SK-N-SH treated with all-trans-retinoic acid at 6 μM for 48 hours (cell line): ENCODE measurements at regions not wholly inside any gene's neighbourhood (a gene's known extent, or its start where the extent isn't known, plus 50 kb on each side); places are given as distances from the start of the nearest gene placed in this dataset.
"Not testable (repeated sequence)": the region's sequence is repeated elsewhere in the genome, so short reads cannot be mapped to it uniquely, and the experiment has no call there.

Experiments used
- ATAC-seq: fragments of 200-7000 bp; cut with Tn5 transposase; 3 replicates; pipeline ENCODE4 v1.9.1; 2020; ENCODE audit warnings: mild to moderate bottlenecking, moderate library complexity
- ARNTL ChIP-seq: fragments of 450-650 bp; formaldehyde crosslinking; IDR thresholded peaks from 2 replicates; pipeline ENCODE4 v1.5.0; 2020; ENCODE audit warnings: low read depth, mild to moderate bottlenecking, moderate library complexity, borderline replicate concordance
- CREB5 ChIP-seq: fragments of 250-450 bp; sonication (Bioruptor Pico); IDR thresholded peaks from 2 replicates; pipeline ENCODE4 v1.5.1; 2020; ENCODE audit warnings: low read depth, mild to moderate bottlenecking, moderate library complexity
- CSDC2 ChIP-seq: fragments of 250-450 bp; sonication (Bioruptor Pico); IDR thresholded peaks from 2 replicates; pipeline ENCODE4 v1.5.0; 2020; ENCODE audit warnings: mild to moderate bottlenecking, moderate library complexity
- CSRNP3 ChIP-seq: fragments of 250-450 bp; sonication (Bioruptor Pico); IDR thresholded peaks from 2 replicates; pipeline ENCODE4 v1.5.1; 2021; ENCODE audit warnings: mild to moderate bottlenecking, moderate library complexity
- ESRRG ChIP-seq: fragments of 250-450 bp; sonication (Bioruptor Pico); IDR thresholded peaks from 2 replicates; pipeline ENCODE4 v1.6.1; 2021; ENCODE audit warnings: mild to moderate bottlenecking
- GLIS3 ChIP-seq: fragments of 250-450 bp; sonication (Bioruptor Pico); IDR thresholded peaks from 2 replicates; pipeline ENCODE4 v1.5.0; 2020; ENCODE audit warnings: mild to moderate bottlenecking, moderate library complexity
- ISL1 ChIP-seq: fragments of 250-450 bp; sonication (Bioruptor Pico); IDR thresholded peaks from 2 replicates; pipeline ENCODE4 v2.1.2; 2022; ENCODE audit warnings: mild to moderate bottlenecking, moderate library complexity
- OSR1 ChIP-seq: fragments of 250-450 bp; sonication (Bioruptor Pico); IDR thresholded peaks from 2 replicates; pipeline ENCODE4 v1.8.0; 2022; ENCODE audit warnings: moderate library complexity, mild to moderate bottlenecking, inconsistent platforms
- PATZ1 ChIP-seq: fragments of 250-450 bp; sonication (Bioruptor Pico); IDR thresholded peaks from 2 replicates; pipeline ENCODE4 v1.8.0; 2020; ENCODE audit warnings: mild to moderate bottlenecking, moderate library complexity, borderline replicate concordance
- POU6F1 ChIP-seq: fragments of 250-450 bp; sonication (Bioruptor Pico); IDR thresholded peaks from 2 replicates; pipeline ENCODE4 v1.8.0; 2021; ENCODE audit warnings: low read depth, mild to moderate bottlenecking, moderate library complexity, borderline replicate concordance
- PPARA ChIP-seq: fragments of 250-450 bp; sonication (Bioruptor Pico); IDR thresholded peaks from 2 replicates; pipeline ENCODE4 v1.5.0; 2020; ENCODE audit warnings: mild to moderate bottlenecking, borderline replicate concordance
- RARB ChIP-seq: fragments of 250-450 bp; sonication (Bioruptor Pico); IDR thresholded peaks from 2 replicates; pipeline ENCODE4 v1.8.0; 2021; ENCODE audit warnings: mild to moderate bottlenecking, moderate library complexity
- TCF4 ChIP-seq: fragments of 250-450 bp; sonication (Bioruptor Pico); IDR thresholded peaks from 2 replicates; pipeline ENCODE4 v1.8.0; 2021; ENCODE audit warnings: mild to moderate bottlenecking, moderate library complexity, borderline replicate concordance
- TSHZ2 ChIP-seq: fragments of 250-450 bp; sonication (Bioruptor Pico); IDR thresholded peaks from 2 replicates; pipeline ENCODE4 v1.5.0; 2020; ENCODE audit warnings: mild to moderate bottlenecking, moderate library complexity
- ZC3H10 ChIP-seq: fragments of 250-450 bp; sonication (Bioruptor Pico); IDR thresholded peaks from 2 replicates; pipeline ENCODE4 v1.5.1; 2021; ENCODE audit warnings: mild to moderate bottlenecking, moderate library complexity
- ZFP3 ChIP-seq: fragments of 250-450 bp; sonication (Bioruptor Pico); IDR thresholded peaks from 2 replicates; pipeline ENCODE4 v1.5.0; 2020; ENCODE audit warnings: mild to moderate bottlenecking, moderate library complexity
- ZNF565 ChIP-seq: fragments of 450-650 bp; formaldehyde crosslinking; conservative IDR thresholded peaks from 2 replicates; pipeline ENCODE4 v1.5.0; 2020; ENCODE audit warnings: low read depth, mild to moderate bottlenecking, moderate library complexity
- ZNF70 ChIP-seq: fragments of 450-650 bp; formaldehyde crosslinking; IDR thresholded peaks from 2 replicates; pipeline ENCODE4 v1.5.0; 2020; ENCODE audit warnings: mild to moderate bottlenecking, moderate library complexity
- ZNF8 ChIP-seq: fragments of 450-650 bp; formaldehyde crosslinking; IDR thresholded peaks from 2 replicates; pipeline ENCODE4 v1.5.0; 2020; ENCODE audit warnings: mild to moderate bottlenecking, moderate library complexity

- peak; percentile 39; the same call in 1 of the 2 replicates for TF ChIP-seq ZNF8 (CRISPR knock-in tag)
- ATAC-seq, result not testable (repeated sequence)
Observed at GRCh38 chr16:8068225-8068624, 522.1 kb downstream of the TMEM114 start.

- no peak for ATAC-seq
- TF ChIP-seq RARB (CRISPR knock-in tag), result no peak
- TF ChIP-seq OSR1 (CRISPR knock-in tag), result no peak
- TF ChIP-seq GLIS3 (CRISPR knock-in tag), result no peak
- TF ChIP-seq POU6F1 (CRISPR knock-in tag), result no peak
- TF ChIP-seq CSDC2 (CRISPR knock-in tag), result no peak
- no peak for TF ChIP-seq ZNF8 (CRISPR knock-in tag)
- no peak for TF ChIP-seq ZFP3 (CRISPR knock-in tag)
- no peak for TF ChIP-seq CREB5 (CRISPR knock-in tag)
- TF ChIP-seq TSHZ2 (CRISPR knock-in tag), result no peak
Observed at GRCh38 chr16:8063159-8063558, 527.2 kb downstream of the TMEM114 start.

- no peak for ATAC-seq
- TF ChIP-seq CSRNP3 (CRISPR knock-in tag) (no peak), CREB5 (CRISPR knock-in tag) (no peak), CSDC2 (CRISPR knock-in tag) (no peak)
Observed at GRCh38 chr16:8062677-8063076, 527.6 kb downstream of the TMEM114 start.

GRCh38 chr16:8055761-8056160, 534.5 kb downstream of the TMEM114 start:
- no peak for ATAC-seq
- TF ChIP-seq GLIS3 (CRISPR knock-in tag), result no peak
- no peak for TF ChIP-seq ARNTL (CRISPR knock-in tag)
- TF ChIP-seq ZC3H10, result no peak
- no peak for TF ChIP-seq ZNF70
- no peak for TF ChIP-seq CREB5 (CRISPR knock-in tag)
- TF ChIP-seq OSR1 (CRISPR knock-in tag), result no peak
- TF ChIP-seq, all 23 proteins: peak for 0

- ATAC-seq, result no peak
- TF ChIP-seq ZNF8 (CRISPR knock-in tag) (no peak), TCF4 (no peak), RARB (CRISPR knock-in tag) (no peak), ISL1 (CRISPR knock-in tag) (no peak), CREB5 (CRISPR knock-in tag) (no peak), ARNTL (CRISPR knock-in tag) (no peak), ESRRG (CRISPR knock-in tag) (no peak), CSRNP3 (CRISPR knock-in tag) (no peak), PPARA (no peak), PATZ1 (CRISPR knock-in tag) (no peak), ZNF565 (no peak)
Observed at GRCh38 chr16:8053437-8053836, 536.9 kb downstream of the TMEM114 start.
